ENCODE measurements at regions not wholly inside any gene's neighbourhood (a gene's known extent, or its start where the extent isn't known, plus 50 kb on each side); places are given as distances from the start of the nearest gene placed in this dataset.
"Not testable (repeated sequence)": the region's sequence is repeated elsewhere in the genome, so short reads cannot be mapped to it uniquely, and the experiment has no call there.

- TF ChIP-seq, protein P1, sequence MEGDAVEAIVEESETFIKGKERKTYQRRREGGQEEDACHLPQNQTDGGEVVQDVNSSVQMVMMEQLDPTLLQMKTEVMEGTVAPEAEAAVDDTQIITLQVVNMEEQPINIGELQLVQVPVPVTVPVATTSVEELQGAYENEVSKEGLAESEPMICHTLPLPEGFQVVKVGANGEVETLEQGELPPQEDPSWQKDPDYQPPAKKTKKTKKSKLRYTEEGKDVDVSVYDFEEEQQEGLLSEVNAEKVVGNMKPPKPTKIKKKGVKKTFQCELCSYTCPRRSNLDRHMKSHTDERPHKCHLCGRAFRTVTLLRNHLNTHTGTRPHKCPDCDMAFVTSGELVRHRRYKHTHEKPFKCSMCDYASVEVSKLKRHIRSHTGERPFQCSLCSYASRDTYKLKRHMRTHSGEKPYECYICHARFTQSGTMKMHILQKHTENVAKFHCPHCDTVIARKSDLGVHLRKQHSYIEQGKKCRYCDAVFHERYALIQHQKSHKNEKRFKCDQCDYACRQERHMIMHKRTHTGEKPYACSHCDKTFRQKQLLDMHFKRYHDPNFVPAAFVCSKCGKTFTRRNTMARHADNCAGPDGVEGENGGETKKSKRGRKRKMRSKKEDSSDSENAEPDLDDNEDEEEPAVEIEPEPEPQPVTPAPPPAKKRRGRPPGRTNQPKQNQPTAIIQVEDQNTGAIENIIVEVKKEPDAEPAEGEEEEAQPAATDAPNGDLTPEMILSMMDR (conservative IDR thresholded peaks at IDR 0.05 in 1 of 2, IDR thresholded peaks at IDR 0.05 in 1 of 2; ENCODE audit: extremely low read depth in 1 of 2, insufficient read depth in 1 of 2, low read depth in 1 of 2, low read length in 2 of 2), result not testable (repeated sequence)
- TF ChIP-seq EZH2 (IDR thresholded peaks at IDR 0.05; ENCODE audit: borderline replicate concordance, low read length), result not testable (repeated sequence)
Measured at GRCh38 chr12:3429523-3429922, 61.5 kb upstream of the PRMT8 start.

All from mammary epithelial cell (primary cell).